ENCODE measurements at regions not wholly inside any gene's neighbourhood (a gene's known extent, or its start where the extent isn't known, plus 50 kb on each side); places are given as distances from the start of the nearest gene placed in this dataset.

GRCh38 chr1:193680924-193681316, 494.5 kb upstream of the B3GALT2 start:
- POLR2A ChIA-PET, result no interaction called here
- Histone ChIP-seq H3K36me3 (ENCODE audit: control insufficient read depth, insufficient read depth, low read length) (no peaks in the 10 kb centered on the region), H3K4me1 (no peaks in the 10 kb centered on the region), H3K27me3 (replicated peaks; ENCODE audit: control insufficient read depth, insufficient read depth, low read length) (no peaks in the 10 kb centered on the region), H3K4me3 (ENCODE audit: low read depth, low read length) (no peak overlapping the region), H3K9me3 (no peaks in the 10 kb centered on the region)
- H3K36me3 Mint-ChIP-seq (ENCODE audit: insufficient read depth, unreplicated experiment), result no peaks in the 10 kb centered on the region
- no peak overlapping the region for H3K27ac Mint-ChIP-seq (ENCODE audit: unreplicated experiment)
- H3K4me3 Mint-ChIP-seq (ENCODE audit: unreplicated experiment), result no peak overlapping the region
- DNase-seq, result no peak
- H3K9me3 Mint-ChIP-seq (ENCODE audit: unreplicated experiment), result no peaks in the 10 kb centered on the region
- no peak for TF ChIP-seq CTCF (IDR thresholded peaks at IDR 0.05; ENCODE audit: insufficient read depth in 1 of 2, low read depth in 1 of 2, low read length in 1 of 2, severe bottlenecking in 1 of 2, unreplicated experiment in 1 of 2)
- CTCF ChIA-PET, result no interaction called here
- no peaks in the 10 kb centered on the region for H3K27me3 Mint-ChIP-seq (ENCODE audit: insufficient read depth, unreplicated experiment)
- no TSS peak for BruUV-seq (replicated peaks)
- intact Hi-C loops (cut with micrococcal nuclease; ENCODE audit: unreplicated experiment), result no loop called here
- no peaks in the 10 kb centered on the region for H3K4me1 Mint-ChIP-seq (ENCODE audit: low read depth, unreplicated experiment)

GRCh38 chr1:193680247-193680923, 494.0 kb upstream of the B3GALT2 start:
- H3K36me3 Mint-ChIP-seq (ENCODE audit: insufficient read depth, unreplicated experiment), result no peaks in the 10 kb centered on the region
- intact Hi-C loops (cut with micrococcal nuclease; ENCODE audit: unreplicated experiment), result no loop called here
- H3K4me1 ChIP-seq, result no peaks in the 10 kb centered on the region
- no peaks in the 10 kb centered on the region for H3K27me3 ChIP-seq (replicated peaks; ENCODE audit: control insufficient read depth, insufficient read depth, low read length)
- no peak overlapping the region for H3K4me3 Mint-ChIP-seq (ENCODE audit: unreplicated experiment)
- H3K27me3 Mint-ChIP-seq (ENCODE audit: insufficient read depth, unreplicated experiment), result no peaks in the 10 kb centered on the region
- BruUV-seq (replicated peaks), result no TSS peak
- no peak for TF ChIP-seq CTCF (IDR thresholded peaks at IDR 0.05; ENCODE audit: insufficient read depth in 1 of 2, low read depth in 1 of 2, low read length in 1 of 2, severe bottlenecking in 1 of 2, unreplicated experiment in 1 of 2)
- H3K9me3 Mint-ChIP-seq (ENCODE audit: unreplicated experiment), result no peaks in the 10 kb centered on the region
- no peak overlapping the region for H3K27ac Mint-ChIP-seq (ENCODE audit: unreplicated experiment)
- H3K4me1 Mint-ChIP-seq (ENCODE audit: low read depth, unreplicated experiment), result no peaks in the 10 kb centered on the region
- POLR2A ChIA-PET, result no interaction called here
- H3K4me3 ChIP-seq (ENCODE audit: low read depth, low read length), result no peak overlapping the region
- no peaks in the 10 kb centered on the region for H3K36me3 ChIP-seq (ENCODE audit: control insufficient read depth, insufficient read depth, low read length)
- DNase-seq, result no peak
- CTCF ChIA-PET, result no interaction called here
- no peaks in the 10 kb centered on the region for H3K9me3 ChIP-seq

GRCh38 chr1:193677874-193678273, 491.5 kb upstream of the B3GALT2 start:
- Mint-ChIP-seq H3K4me1 (ENCODE audit: low read depth, unreplicated experiment) (no peaks in the 10 kb centered on the region), H3K9me3 (ENCODE audit: unreplicated experiment) (no peaks in the 10 kb centered on the region), H3K36me3 (ENCODE audit: insufficient read depth, unreplicated experiment) (no peaks in the 10 kb centered on the region), H3K27me3 (ENCODE audit: insufficient read depth, unreplicated experiment) (no peaks in the 10 kb centered on the region), H3K4me3 (ENCODE audit: unreplicated experiment) (no peak overlapping the region), H3K27ac (ENCODE audit: unreplicated experiment) (no peak overlapping the region)
- BruUV-seq (replicated peaks), result no TSS peak
- H3K4me3 ChIP-seq (ENCODE audit: low read depth, low read length), result no peak overlapping the region
- H3K4me1 ChIP-seq, result no peaks in the 10 kb centered on the region
- H3K36me3 ChIP-seq (ENCODE audit: control insufficient read depth, insufficient read depth, low read length), result no peaks in the 10 kb centered on the region
- CTCF ChIA-PET, result no interaction called here
- POLR2A ChIA-PET, result no interaction called here
- H3K9me3 ChIP-seq, result no peaks in the 10 kb centered on the region
- no peaks in the 10 kb centered on the region for H3K27me3 ChIP-seq (replicated peaks; ENCODE audit: control insufficient read depth, insufficient read depth, low read length)
- TF ChIP-seq CTCF (IDR thresholded peaks at IDR 0.05; ENCODE audit: insufficient read depth in 1 of 2, low read depth in 1 of 2, low read length in 1 of 2, severe bottlenecking in 1 of 2, unreplicated experiment in 1 of 2), result no peak
- intact Hi-C loops (cut with micrococcal nuclease; ENCODE audit: unreplicated experiment), result no loop called here
- DNase-seq, result no peak
